GM19043 (cell line): ENCODE measurements at regions not wholly inside any gene's neighbourhood (a gene's known extent, or its start where the extent isn't known, plus 50 kb on each side); places are given as distances from the start of the nearest gene placed in this dataset.

ENCODE experiments used
- ATAC-seq: cut with Tn5 transposase; IDR thresholded peaks from one replicate; pipeline ENCODE4 v1.9.1; 2021; ENCODE audit warnings: low read depth; ENCODE audit not compliant: unreplicated experiment

- no peak for ATAC-seq
Observed at GRCh38 chr9:71218774-71219173, 97.4 kb upstream of the TRPM3 start.

- ATAC-seq: no peak
Observed at GRCh38 chr9:71213633-71214032, 92.2 kb upstream of the TRPM3 start.

GRCh38 chr9:71210326-71210725 is 88.9 kb upstream of the TRPM3 start:
- ATAC-seq: no peak

GRCh38 chr9:71209890-71210289 is 88.5 kb upstream of the TRPM3 start:
- ATAC-seq: no peak

GRCh38 chr9:71202931-71203330 is 81.5 kb upstream of the TRPM3 start:
- ATAC-seq: no peak

GRCh38 chr9:71191708-71192107 is 70.3 kb upstream of the TRPM3 start:
- no peak for ATAC-seq

GRCh38 chr9:71183251-71183650 is 61.8 kb upstream of the TRPM3 start:
- ATAC-seq: no peak

GRCh38 chr9:71179183-71179582 is 57.8 kb upstream of the TRPM3 start:
- ATAC-seq: no peak

GRCh38 chr9:71177901-71178300 is 56.5 kb upstream of the TRPM3 start:
- no peak for ATAC-seq

GRCh38 chr9:71171517-71171916 is 50.1 kb upstream of the TRPM3 start:
- ATAC-seq: no peak
